ENCODE measurements at regions not wholly inside any gene's neighbourhood (a gene's known extent, or its start where the extent isn't known, plus 50 kb on each side); places are given as distances from the start of the nearest gene placed in this dataset.

- DNase-seq (ENCODE audit: low read depth, low spot score), result no peak
- Histone ChIP-seq H3K9me3 (ENCODE audit: control insufficient read depth in 1 of 2, insufficient read depth in 1 of 2, low read depth in 1 of 2, low read length in 2 of 2) (no peaks in the 10 kb centered on the region), H3K4me3 (replicated peaks in 1 of 2; ENCODE audit: low read depth in 1 of 2, low read length in 2 of 2) (no peak overlapping the region), H3K79me2 (ENCODE audit: insufficient read depth, low read length) (no peaks in the 10 kb centered on the region), H3K9me2 (ENCODE audit: insufficient read depth) (no peaks in the 10 kb centered on the region), H2AFZ (ENCODE audit: low read depth, low read length, poor library complexity, severe bottlenecking) (no peak overlapping the region), H4K20me1 (ENCODE audit: insufficient read depth) (no peaks in the 10 kb centered on the region), H3K9ac (ENCODE audit: low read length) (no peak overlapping the region), H3K27ac (ENCODE audit: low read depth, low read length) (no peak overlapping the region), H3K4me1 (ENCODE audit: control insufficient read depth in 1 of 2, insufficient read depth in 2 of 2, low read length in 2 of 2) (no peaks in the 10 kb centered on the region), H3K36me3 (ENCODE audit: control insufficient read depth in 1 of 2, insufficient read depth in 2 of 2, low read length in 2 of 2) (no peaks in the 10 kb centered on the region), H3K27me3 (ENCODE audit: insufficient read depth, low read length) (peaks cover 6% of the 10 kb centered on the region; the same call in 1 of the 2 replicates), H3K4me2 (ENCODE audit: low read length) (no peak overlapping the region)
- BruUV-seq (replicated peaks), result no TSS peak
- ATAC-seq, result no peak
- ChIA-PET POLR2A (no interaction called here), RAD21 (ENCODE audit: low non-redundant PET in 1 of 2, low total read pairs in 2 of 2, uncharacterized antibody in 2 of 2, unreplicated experiment in 2 of 2) (no interaction called here), CTCF (no interaction called here)
- TF ChIP-seq SP1 (IDR thresholded peaks at IDR 0.05; ENCODE audit: low read depth) (no peak), CEBPB (IDR thresholded peaks at IDR 0.05; ENCODE audit: low read depth) (no peak), JUND (IDR thresholded peaks at IDR 0.05) (no peak), EGR1 (IDR thresholded peaks at IDR 0.05; ENCODE audit: low read depth) (no peak), POLR2AphosphoS5 (IDR thresholded peaks at IDR 0.05; ENCODE audit: low read depth, low read length) (no peak), EZH2 (IDR thresholded peaks at IDR 0.05) (no peak), ZNF274 (IDR thresholded peaks at IDR 0.05; ENCODE audit: low read depth, low read length) (no peak), FOSL1 (IDR thresholded peaks at IDR 0.05; ENCODE audit: low read depth) (no peak), MAX (IDR thresholded peaks at IDR 0.05) (no peak), YY1 (IDR thresholded peaks at IDR 0.05; ENCODE audit: extremely low read depth, insufficient replicate concordance, low read depth, low read length) (no peak), ZBTB33 (IDR thresholded peaks at IDR 0.05; ENCODE audit: extremely low read depth, insufficient replicate concordance, low read length) (no peak), EZH2phosphoT487 (IDR thresholded peaks at IDR 0.05; ENCODE audit: borderline replicate concordance) (no peak), SRF (IDR thresholded peaks at IDR 0.05; ENCODE audit: low read depth) (no peak), REST (IDR thresholded peaks at IDR 0.05; ENCODE audit: low read depth) (no peak), RAD21 (IDR thresholded peaks at IDR 0.05; ENCODE audit: low read depth) (no peak), TCF7L2 (IDR thresholded peaks at IDR 0.05; ENCODE audit: borderline replicate concordance, extremely low read depth, insufficient read depth, insufficient read length) (no peak), ZFX (IDR thresholded peaks at IDR 0.05) (no peak)
- TF ChIP-seq, protein P1, sequence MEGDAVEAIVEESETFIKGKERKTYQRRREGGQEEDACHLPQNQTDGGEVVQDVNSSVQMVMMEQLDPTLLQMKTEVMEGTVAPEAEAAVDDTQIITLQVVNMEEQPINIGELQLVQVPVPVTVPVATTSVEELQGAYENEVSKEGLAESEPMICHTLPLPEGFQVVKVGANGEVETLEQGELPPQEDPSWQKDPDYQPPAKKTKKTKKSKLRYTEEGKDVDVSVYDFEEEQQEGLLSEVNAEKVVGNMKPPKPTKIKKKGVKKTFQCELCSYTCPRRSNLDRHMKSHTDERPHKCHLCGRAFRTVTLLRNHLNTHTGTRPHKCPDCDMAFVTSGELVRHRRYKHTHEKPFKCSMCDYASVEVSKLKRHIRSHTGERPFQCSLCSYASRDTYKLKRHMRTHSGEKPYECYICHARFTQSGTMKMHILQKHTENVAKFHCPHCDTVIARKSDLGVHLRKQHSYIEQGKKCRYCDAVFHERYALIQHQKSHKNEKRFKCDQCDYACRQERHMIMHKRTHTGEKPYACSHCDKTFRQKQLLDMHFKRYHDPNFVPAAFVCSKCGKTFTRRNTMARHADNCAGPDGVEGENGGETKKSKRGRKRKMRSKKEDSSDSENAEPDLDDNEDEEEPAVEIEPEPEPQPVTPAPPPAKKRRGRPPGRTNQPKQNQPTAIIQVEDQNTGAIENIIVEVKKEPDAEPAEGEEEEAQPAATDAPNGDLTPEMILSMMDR (IDR thresholded peaks at IDR 0.05 in 2 of 3, conservative IDR thresholded peaks at IDR 0.05 in 1 of 3; ENCODE audit: borderline replicate concordance in 1 of 3, insufficient read depth in 1 of 3, low read depth in 2 of 3, low read length in 2 of 3), result no peak
- intact Hi-C loops (cut with micrococcal nuclease), result no loop called here
Measured at GRCh38 chr3:66706890-66707289, 206.1 kb upstream of the LRIG1 start.

Data from HCT116 (cell line).